HK-2 (cell line): ENCODE measurements at regions not wholly inside any gene's neighbourhood (a gene's known extent, or its start where the extent isn't known, plus 50 kb on each side); places are given as distances from the start of the nearest gene placed in this dataset.
"Not testable (repeated sequence)": the region's sequence is repeated elsewhere in the genome, so short reads cannot be mapped to it uniquely, and the experiment has no call there.

Experiments
- DNase-seq: peaks from one replicate; pipeline ENCODE4 v3.0.0-alpha.2; 2018; ENCODE audit not compliant: unreplicated experiment

- DNase-seq, result no peak
Observed at GRCh38 chr15:60137711-60138396, 133.7 kb downstream of the FOXB1 start.

GRCh38 chr15:60138397-60138968 is 134.4 kb downstream of the FOXB1 start:
- no peak for DNase-seq

GRCh38 chr15:60152386-60152785 is 148.3 kb downstream of the FOXB1 start:
- DNase-seq, result no peak

- no peak for DNase-seq
Observed at GRCh38 chr15:60154764-60155325, 150.7 kb downstream of the FOXB1 start.

- no peak for DNase-seq
Observed at GRCh38 chr15:60155661-60156060, 151.6 kb downstream of the FOXB1 start.

GRCh38 chr15:60160909-60161308 is 156.8 kb downstream of the FOXB1 start:
- DNase-seq, result no peak

- no peak for DNase-seq
Observed at GRCh38 chr15:60161704-60162103, 157.6 kb downstream of the FOXB1 start.

GRCh38 chr15:60162251-60162967 is 158.3 kb downstream of the FOXB1 start:
- no peak for DNase-seq

GRCh38 chr15:60162968-60163355 is 158.9 kb downstream of the FOXB1 start:
- no peak for DNase-seq

- no peak for DNase-seq
Observed at GRCh38 chr15:60165111-60165510, 161.0 kb downstream of the FOXB1 start.

GRCh38 chr15:60172143-60172542 is 168.0 kb downstream of the FOXB1 start:
- no peak for DNase-seq

- DNase-seq, result no peak
Observed at GRCh38 chr15:60179786-60180391, 175.8 kb downstream of the FOXB1 start.

GRCh38 chr15:60181957-60182356 is 177.8 kb downstream of the FOXB1 start:
- DNase-seq, result not testable (repeated sequence)

GRCh38 chr15:60183366-60183765 is 179.3 kb downstream of the FOXB1 start:
- no peak for DNase-seq

GRCh38 chr15:60184579-60184978 is 180.5 kb downstream of the FOXB1 start:
- DNase-seq, result no peak

GRCh38 chr15:60191016-60191415 is 186.9 kb downstream of the FOXB1 start:
- no peak for DNase-seq

- DNase-seq, result no peak
Observed at GRCh38 chr15:60191821-60192220, 187.7 kb downstream of the FOXB1 start.

GRCh38 chr15:60195611-60196010 is 191.5 kb downstream of the FOXB1 start:
- DNase-seq, result no peak

- no peak for DNase-seq
Observed at GRCh38 chr15:60204131-60204885, 193.5 kb downstream of the ANXA2 start.

- no peak for DNase-seq
Observed at GRCh38 chr15:60208709-60209108, 189.1 kb downstream of the ANXA2 start.

GRCh38 chr15:60212536-60212935 is 185.2 kb downstream of the ANXA2 start:
- DNase-seq, result peak; percentile 1
